IMR-90 (cell line): ENCODE measurements at regions not wholly inside any gene's neighbourhood (a gene's known extent, or its start where the extent isn't known, plus 50 kb on each side); places are given as distances from the start of the nearest gene placed in this dataset.

Experiments used
- ATAC-seq: fragments of 200-7000 bp; cut with Tn5 transposase; 2 replicates; pipeline ENCODE4 v1.9.1; 2020; ENCODE audit warnings: low read depth, mild to moderate bottlenecking, moderate library complexity
- BruUV-seq: library from RNA; stranded (reverse); fragments of 400-500 nt; replicated peaks from 2 replicates; lab custom pipeline; 2021; lab: Mats Ljungman, UMichigan
- CTCF ChIA-PET: fragments of 300-600 bp; formaldehyde crosslinking; extraction: SDS; loops from one replicate; lab custom pipeline; 2021; ENCODE audit warnings: antibody characterized with exemption; lab: Yijun Ruan, JAX
- POLR2A ChIA-PET: fragments of 300-600 bp; sonication (Branson Sonifier 250); formaldehyde crosslinking; loops from one replicate; lab custom pipeline; 2022; ENCODE audit warnings: antibody characterized with exemption; ENCODE audit not compliant: unreplicated experiment; lab: Charles Lee
- DNase-seq: peaks from one replicate; pipeline ENCODE4 v3.0.0; 2013
- H2AFZ ChIP-seq: replicated peaks from 2 replicates; pipeline ENCODE3; 2013; ENCODE audit warnings: low read length, mild to moderate bottlenecking; ENCODE audit not compliant: poor library complexity
- H2AK5ac ChIP-seq: 2 replicates; pipeline ENCODE4 v1.6.1; 2013; ENCODE audit warnings: low read depth, low read length, inconsistent platforms
- H2AK9ac ChIP-seq: replicated peaks from 2 replicates; pipeline ENCODE3; 2013; ENCODE audit warnings: mild to moderate bottlenecking, low read depth, low read length, moderate library complexity; ENCODE audit not compliant: poor library complexity
- H2BK120ac ChIP-seq: 2 replicates; pipeline ENCODE4 v1.6.1; 2013; ENCODE audit warnings: low read depth, low read length, inconsistent platforms
- H2BK15ac ChIP-seq: 3 replicates; pipeline ENCODE4 v1.6.1; 2013; ENCODE audit warnings: low read depth, low read length, inconsistent platforms
- H2BK20ac ChIP-seq: 2 replicates; pipeline ENCODE4 v1.6.1; 2013; ENCODE audit warnings: low read depth, mild to moderate bottlenecking, inconsistent platforms, low read length, moderate library complexity
- H2BK5ac ChIP-seq: 2 replicates; pipeline ENCODE4 v1.6.1; 2013; ENCODE audit warnings: mild to moderate bottlenecking, low read depth, low read length, inconsistent platforms; ENCODE audit not compliant: poor library complexity, severe bottlenecking
- H3K14ac ChIP-seq: replicated peaks from 2 replicates; pipeline ENCODE4 v1.6.1; 2013; ENCODE audit warnings: low read depth, low read length, inconsistent platforms
- H3K18ac ChIP-seq: 2 replicates; pipeline ENCODE4 v1.6.1; 2013; ENCODE audit warnings: low read depth, low read length, control low read depth
- H3K23ac ChIP-seq: 2 replicates; pipeline ENCODE4 v1.6.1; 2013; ENCODE audit warnings: low read depth, low read length, inconsistent platforms
- H3K27ac ChIP-seq: 2 replicates; pipeline ENCODE4 v1.5.1; 2013; ENCODE audit warnings: mild to moderate bottlenecking, control low read depth, low read length; ENCODE audit not compliant: insufficient read depth
- H3K27me3 ChIP-seq: 2 replicates; pipeline ENCODE4 v1.6.1; 2013; ENCODE audit warnings: low read length; ENCODE audit not compliant: control insufficient read depth, insufficient read depth
- H3K36me3 ChIP-seq: 2 replicates; pipeline ENCODE4 v1.6.1; 2013; ENCODE audit warnings: low read length, mixed read lengths; ENCODE audit not compliant: control insufficient read depth, insufficient read depth
- H3K4ac ChIP-seq: 2 replicates; pipeline ENCODE4 v1.6.1; 2013; ENCODE audit warnings: low read depth, low read length, inconsistent platforms
- H3K4me1 ChIP-seq: 2 replicates; pipeline ENCODE4 v1.6.1; 2013; ENCODE audit warnings: low read length, mixed read lengths; ENCODE audit not compliant: control insufficient read depth, insufficient read depth
- H3K4me2 ChIP-seq: 2 replicates; pipeline ENCODE4 v1.6.1; 2013; ENCODE audit warnings: low read depth, mild to moderate bottlenecking, control low read depth, low read length, moderate library complexity
- H3K4me3 ChIP-seq: 2 replicates; pipeline ENCODE4 v1.5.1; 2013; ENCODE audit warnings: low read depth, mild to moderate bottlenecking, control low read depth, low read length, moderate library complexity; ENCODE audit not compliant: insufficient read depth
- H3K56ac ChIP-seq: 2 replicates; pipeline ENCODE4 v1.6.1; 2013; ENCODE audit warnings: low read length, inconsistent platforms; ENCODE audit not compliant: insufficient read depth; ENCODE audit errors: extremely low read depth
- H3K79me1 ChIP-seq, 2 experiments: 2 replicates each; pipeline ENCODE4 v1.6.1; 2013; ENCODE audit warnings: low read length in 2 of 2, inconsistent platforms in 1 of 2, low read depth in 1 of 2
- H3K9ac ChIP-seq: 2 replicates; pipeline ENCODE4 v1.6.1; 2013; ENCODE audit warnings: low read depth, low read length, control low read depth
- H3K9me1 ChIP-seq: 2 replicates; pipeline ENCODE4 v1.6.1; 2013; ENCODE audit warnings: low read length, inconsistent platforms; ENCODE audit not compliant: insufficient read depth
- H3K9me3 ChIP-seq: 2 replicates; pipeline ENCODE4 v1.6.1; 2013; ENCODE audit warnings: low read length; ENCODE audit not compliant: control insufficient read depth, insufficient read depth
- H4K20me1 ChIP-seq: 2 replicates; pipeline ENCODE4 v1.6.1; 2013; ENCODE audit warnings: low read length, inconsistent platforms; ENCODE audit not compliant: insufficient read depth
- H4K5ac ChIP-seq: 2 replicates; pipeline ENCODE4 v1.6.1; 2013; ENCODE audit warnings: mild to moderate bottlenecking, low read depth, low read length, control low read depth
- H4K8ac ChIP-seq, 2 experiments: 2 replicates each; pipeline ENCODE4 v1.6.1; 2013; ENCODE audit warnings: low read depth in 2 of 2, low read length in 2 of 2, control low read depth in 1 of 2, inconsistent platforms in 1 of 2
- H4K91ac ChIP-seq: 2 replicates; pipeline ENCODE4 v1.6.1; 2013; ENCODE audit warnings: low read depth, low read length, inconsistent platforms; ENCODE audit not compliant: insufficient read depth
- BHLHE40 ChIP-seq: fragments of 150-350 bp; IDR thresholded peaks from 2 replicates; pipeline ENCODE4 v1.6.1; 2016; ENCODE audit warnings: mild to moderate bottlenecking, low read depth, low read length
- CEBPB ChIP-seq: IDR thresholded peaks from 2 replicates; pipeline ENCODE4 v1.6.1; 2012; ENCODE audit warnings: low read depth, low read length, improper control_type of control experiment
- CHD1 ChIP-seq: IDR thresholded peaks from 2 replicates; pipeline ENCODE4 v1.6.1; 2012; ENCODE audit warnings: low read depth, low read length, improper control_type of control experiment
- ELK1 ChIP-seq: fragments of 150-350 bp; IDR thresholded peaks from 2 replicates; pipeline ENCODE4 v1.6.1; 2016; ENCODE audit warnings: low read depth, mild to moderate bottlenecking, low read length, moderate library complexity, borderline replicate concordance
- FOS ChIP-seq: fragments of 150-350 bp; IDR thresholded peaks from 2 replicates; pipeline ENCODE4 v1.6.1; 2016; ENCODE audit warnings: low read depth, low read length
- MXI1 ChIP-seq: IDR thresholded peaks from 2 replicates; pipeline ENCODE4 v1.6.1; 2012; ENCODE audit warnings: low read depth, mild to moderate bottlenecking, low read length, moderate library complexity, borderline replicate concordance
- NFE2L2 ChIP-seq: fragments of 150-350 bp; IDR thresholded peaks from 2 replicates; pipeline ENCODE4 v1.6.1; 2016; ENCODE audit warnings: low read depth, mild to moderate bottlenecking, low read length
- POLR2A ChIP-seq: IDR thresholded peaks from 2 replicates; pipeline ENCODE4 v1.6.1; 2012; ENCODE audit warnings: mild to moderate bottlenecking, low read depth, low read length
- RAD21 ChIP-seq: IDR thresholded peaks from 2 replicates; pipeline ENCODE4 v1.6.1; 2012; ENCODE audit warnings: low read length, improper control_type of control experiment
- RCOR1 ChIP-seq: IDR thresholded peaks from 2 replicates; pipeline ENCODE4 v1.6.1; 2012; ENCODE audit warnings: mild to moderate bottlenecking, low read length, improper control_type of control experiment; ENCODE audit not compliant: insufficient replicate concordance
- RFX5 ChIP-seq: IDR thresholded peaks from 2 replicates; pipeline ENCODE4 v1.8.0; 2012; ENCODE audit warnings: low read depth, mild to moderate bottlenecking, low read length, moderate library complexity
- SMC3 ChIP-seq: fragments of 150-350 bp; IDR thresholded peaks from 2 replicates; pipeline ENCODE4 v1.6.1; 2016; ENCODE audit warnings: low read depth, mild to moderate bottlenecking, antibody characterized with exemption, low read length, moderate library complexity
- WGBS, 2 experiments: methylation state at CpG; one replicate each; pipeline versions ENCODE4 v1.1.5 to v1.1.7; 2013; ENCODE audit warnings: missing lambda C conversion rate in 2 of 2; ENCODE audit not compliant: insufficient read length in 1 of 2; ENCODE audit errors: extremely low coverage in 2 of 2; 5-methylcytosine and 5-hydroxymethylcytosine counted together
- dilution Hi-C: fragments of 300-500 bp; cut with HindIII; formaldehyde crosslinking; loops from one replicate; pipeline ENCODE4 v1.14.3; 2018; ENCODE audit warnings: low sequenced_read_pairs; ENCODE audit not compliant: unreplicated experiment
- in situ Hi-C: fragments of 300-500 bp; cut with MboI; formaldehyde crosslinking; loops from 3 replicates; pipeline ENCODE4 v1.14.3; 2019; ENCODE audit warnings: low sequenced_read_pairs, inconsistent platforms, mixed read lengths
- intact Hi-C: fragments of 100-400 bp; cut with micrococcal nuclease; formaldehyde crosslinking; loops from 2 replicates; pipeline ENCODE4 v1.10.0; 2022
- TF ChIP-seq, protein P1 (sequence below): fragments of 150-350 bp; IDR thresholded peaks from 2 replicates; pipeline ENCODE4 v1.6.1; 2017; ENCODE audit warnings: mild to moderate bottlenecking, antibody characterized with exemption, low read length, low read depth

GRCh38 chr4:108371282-108371681 is 202.6 kb upstream of the LEF1 start:
- H3K9me1 ChIP-seq: no peaks in the 10 kb centered on the region
- ChIA-PET POLR2A (no interaction called here), CTCF (interaction anchor here (0.7 to 1.9 kb wide), 2 partner anchors 10 to 328 kb away, joined by 6 read pairs; no protein-coding TSS in a partner anchor)
- H3K4me3 ChIP-seq: no peak overlapping the region
- H3K4ac ChIP-seq: no peak overlapping the region
- intact Hi-C loops (no loop called here), in situ Hi-C loops (no loop called here), dilution Hi-C loops (no loop called here)
- H2AK5ac ChIP-seq: no peak overlapping the region
- H3K18ac ChIP-seq: no peak overlapping the region
- H3K14ac ChIP-seq: no peak overlapping the region
- no peaks in the 10 kb centered on the region for H4K20me1 ChIP-seq
- H2AK9ac ChIP-seq: no peak overlapping the region
- H3K4me1 ChIP-seq: no peaks in the 10 kb centered on the region
- H3K79me1 ChIP-seq: no peaks in the 10 kb centered on the region
- H2AFZ ChIP-seq: no peak overlapping the region
- no peaks in the 10 kb centered on the region for H3K9me3 ChIP-seq
- no peak overlapping the region for H2BK5ac ChIP-seq
- no peak overlapping the region for H4K5ac ChIP-seq
- H4K8ac ChIP-seq: no peak overlapping the region
- H4K91ac ChIP-seq: no peak overlapping the region
- no peaks in the 10 kb centered on the region for H3K36me3 ChIP-seq
- peaks cover 20% of the 10 kb centered on the region for H3K27me3 ChIP-seq
- no peak overlapping the region for H2BK15ac ChIP-seq
- H3K23ac ChIP-seq: no peak overlapping the region
- no peak overlapping the region for H2BK120ac ChIP-seq
- DNase-seq: no peak
- no peak overlapping the region for H3K56ac ChIP-seq
- no CpG with 5 or more reads among the region's 8 CpGs for WGBS, 2 experiments
- BruUV-seq: no TSS peak
- H2BK20ac ChIP-seq: no peak overlapping the region
- H3K27ac ChIP-seq: no peak overlapping the region
- no peak for ATAC-seq
- H3K9ac ChIP-seq: no peak overlapping the region
- no peak overlapping the region for H3K4me2 ChIP-seq
- TF ChIP-seq CHD1 (no peak), FOS (no peak), MXI1 (no peak), RFX5 (no peak), POLR2A (no peak), BHLHE40 (no peak), RAD21 (no peak), SMC3 (no peak), RCOR1 (no peak), CEBPB (no peak), NFE2L2 (no peak), ELK1 (no peak)
- TF ChIP-seq, protein P1, sequence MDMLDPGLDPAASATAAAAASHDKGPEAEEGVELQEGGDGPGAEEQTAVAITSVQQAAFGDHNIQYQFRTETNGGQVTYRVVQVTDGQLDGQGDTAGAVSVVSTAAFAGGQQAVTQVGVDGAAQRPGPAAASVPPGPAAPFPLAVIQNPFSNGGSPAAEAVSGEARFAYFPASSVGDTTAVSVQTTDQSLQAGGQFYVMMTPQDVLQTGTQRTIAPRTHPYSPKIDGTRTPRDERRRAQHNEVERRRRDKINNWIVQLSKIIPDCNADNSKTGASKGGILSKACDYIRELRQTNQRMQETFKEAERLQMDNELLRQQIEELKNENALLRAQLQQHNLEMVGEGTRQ: no peak
